Eye (tissue), 1 donor: ENCODE measurements at regions not wholly inside any gene's neighbourhood (a gene's known extent, or its start where the extent isn't known, plus 50 kb on each side); places are given as distances from the start of the nearest gene placed in this dataset.

Experiments
- DNase-seq: peaks from one replicate; pipeline ENCODE4 v3.0.0-alpha.2; 2015

DNA sequence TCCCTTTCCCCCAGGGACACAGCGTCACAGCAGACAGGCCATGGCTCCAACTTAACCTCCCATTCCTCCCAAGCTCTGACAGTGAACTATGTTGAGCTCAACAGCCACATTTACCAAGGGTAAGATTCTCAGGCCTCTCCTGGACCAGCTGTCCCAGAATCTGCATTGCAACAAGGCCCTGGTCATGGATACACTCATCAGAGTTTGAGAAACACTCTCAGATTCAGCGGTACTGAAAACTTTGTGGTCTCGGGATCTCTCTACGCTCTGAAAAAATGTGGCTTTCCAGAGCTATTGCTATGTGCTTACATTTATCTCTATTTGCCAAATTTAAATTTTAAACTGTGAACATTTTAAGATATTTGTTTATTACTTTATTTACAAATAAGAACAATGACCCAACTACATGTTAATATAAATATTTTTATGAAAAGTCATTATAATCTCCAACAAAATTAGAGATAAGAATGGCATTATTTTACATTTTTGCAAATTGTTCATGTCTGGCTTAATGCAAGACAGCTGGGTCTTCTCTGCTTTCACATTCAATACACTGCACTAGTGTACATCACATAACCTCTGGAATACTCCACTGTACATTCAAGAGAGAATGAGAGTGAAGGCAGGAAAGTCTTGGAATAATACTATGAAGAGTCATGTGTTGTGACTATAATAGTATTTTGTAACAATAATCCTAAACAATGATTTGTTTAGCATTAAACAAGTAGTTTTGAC lies 190.9 kb upstream of the PITRM1 start:
- DNase-seq: peak; percentile 36

DNA sequence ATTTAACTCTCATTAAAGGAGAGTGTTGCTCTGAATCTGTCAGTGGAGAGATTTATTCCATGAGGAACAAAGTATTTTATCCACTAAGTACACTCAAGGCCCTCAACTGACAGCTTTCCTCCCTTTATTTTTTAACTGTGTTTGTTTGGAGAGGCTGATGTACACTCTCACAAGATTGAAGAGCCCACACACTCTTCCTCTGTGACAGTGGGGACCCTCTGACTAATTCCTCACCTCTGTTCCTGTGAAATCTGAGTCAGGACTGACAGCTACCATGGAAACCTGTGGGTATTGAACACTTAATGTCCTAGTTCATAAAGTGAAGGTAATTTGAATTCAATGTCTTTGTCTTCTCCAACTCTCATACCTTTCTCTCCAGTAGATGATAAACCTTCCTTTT lies 189.8 kb upstream of the PITRM1 start:
- no peak for DNase-seq

DNA sequence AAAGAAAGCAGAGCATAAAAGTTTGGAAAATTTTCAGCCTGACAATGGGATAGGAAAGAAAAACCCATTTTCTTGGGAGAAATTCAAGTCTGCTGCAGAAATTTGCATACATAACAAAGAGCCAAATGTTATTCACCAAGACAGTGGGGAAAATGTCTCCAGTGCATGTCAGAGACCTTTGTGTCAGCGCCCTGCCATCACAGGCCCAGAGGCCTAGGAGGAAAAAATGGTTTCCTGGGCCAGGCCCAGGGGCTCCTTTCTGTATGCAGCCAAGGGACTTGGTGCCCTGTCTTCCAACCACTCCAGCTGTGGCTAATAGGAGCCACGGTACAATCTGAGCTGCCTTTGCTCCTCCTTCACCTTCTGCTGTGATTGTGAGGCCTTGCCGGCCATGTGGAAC lies 189.1 kb upstream of the PITRM1 start:
- DNase-seq: no peak

DNA sequence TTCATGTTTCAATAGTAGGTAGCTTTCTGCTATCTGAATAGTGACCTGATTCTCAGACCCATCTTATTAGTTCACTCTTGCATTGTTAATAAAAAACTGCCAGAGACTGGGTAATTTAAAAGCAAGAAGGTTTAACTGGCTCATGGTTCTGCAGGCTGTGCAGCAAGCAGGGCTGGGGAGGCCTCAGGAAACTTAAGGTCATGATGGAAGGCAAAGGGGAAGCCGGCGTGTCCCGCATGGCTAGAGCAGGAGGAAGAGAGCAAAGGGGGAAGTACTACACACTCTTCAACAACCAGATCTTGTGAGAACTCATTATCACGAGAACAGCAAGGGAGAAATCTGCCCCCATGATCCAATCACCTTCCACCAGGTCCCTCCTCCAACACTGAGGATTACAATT lies 185.2 kb upstream of the PITRM1 start:
- DNase-seq: no peak

DNA sequence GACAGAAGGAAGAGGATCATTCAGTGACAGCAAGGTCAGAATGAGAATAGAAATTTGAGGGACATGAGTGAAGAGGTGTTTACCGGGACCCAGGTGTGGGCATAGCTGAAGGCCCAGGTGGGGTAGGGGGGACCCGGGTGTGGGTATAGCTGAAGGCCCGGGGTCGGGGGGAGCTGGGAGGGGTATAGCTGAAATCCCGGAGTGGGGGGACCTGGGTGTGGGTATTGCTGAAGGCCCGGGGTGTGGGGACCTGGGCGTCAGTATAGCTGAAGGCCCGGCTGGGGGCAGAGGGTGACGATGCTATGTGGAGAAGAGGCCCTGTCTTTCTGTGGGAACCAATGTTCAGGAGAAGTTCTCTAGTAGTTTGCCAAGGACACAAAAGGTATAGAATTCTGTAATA lies 183.0 kb upstream of the PITRM1 start:
- no peak for DNase-seq

DNA sequence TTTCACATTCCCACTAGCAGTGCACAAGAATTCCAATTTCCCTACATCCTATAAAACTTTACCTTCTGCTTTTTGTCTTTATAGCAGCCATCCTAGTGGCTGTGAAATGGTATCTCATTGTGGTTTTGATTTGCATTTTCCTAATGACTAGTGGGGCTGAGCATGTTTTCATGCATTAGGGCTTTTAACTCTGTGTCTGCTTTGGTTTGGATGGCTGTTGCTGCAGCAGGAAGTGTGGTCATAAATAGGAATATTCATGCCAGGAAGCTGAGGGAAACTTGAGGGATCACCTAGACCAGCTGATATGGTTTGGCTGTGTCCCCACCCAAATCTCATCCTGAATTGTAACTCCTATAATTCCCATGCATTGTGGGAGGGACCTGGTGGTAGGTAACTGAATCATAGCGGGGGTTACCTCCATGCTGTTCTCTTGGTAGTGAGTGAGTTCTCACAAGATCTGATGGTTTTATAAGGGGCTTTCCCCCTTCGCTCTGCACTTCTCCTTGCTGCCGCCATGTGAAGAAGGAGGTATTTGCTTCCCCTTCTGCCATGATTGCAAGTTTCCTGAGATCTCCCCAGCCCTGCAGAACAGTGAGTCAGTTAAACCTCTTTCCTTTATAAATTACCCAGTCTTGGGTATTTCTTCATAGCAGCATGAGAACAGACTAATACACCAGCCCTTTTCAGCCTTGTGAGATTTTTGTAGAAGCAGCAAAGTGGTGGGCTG lies 181.8 kb upstream of the PITRM1 start:
- no peak for DNase-seq

DNA sequence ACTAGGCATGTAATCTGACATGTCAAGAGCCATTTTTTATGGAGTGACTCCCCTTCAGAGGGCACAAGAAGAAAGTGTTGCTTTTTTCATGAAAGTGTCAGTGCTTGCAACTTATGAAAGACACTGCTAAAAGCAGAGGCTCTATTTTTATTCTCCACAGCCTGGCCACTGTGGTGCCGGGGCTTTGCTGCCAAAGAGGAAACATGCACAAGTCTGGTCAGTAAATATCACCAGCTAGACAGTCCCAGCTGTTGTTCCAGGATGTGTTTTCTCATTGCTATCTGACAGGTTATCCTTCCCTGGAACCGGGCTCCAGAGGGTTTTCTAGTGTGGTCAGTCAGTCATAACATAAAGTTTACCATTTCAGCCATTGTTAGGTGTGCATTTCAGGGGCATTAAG lies 180.7 kb upstream of the PITRM1 start:
- no peak for DNase-seq

DNA sequence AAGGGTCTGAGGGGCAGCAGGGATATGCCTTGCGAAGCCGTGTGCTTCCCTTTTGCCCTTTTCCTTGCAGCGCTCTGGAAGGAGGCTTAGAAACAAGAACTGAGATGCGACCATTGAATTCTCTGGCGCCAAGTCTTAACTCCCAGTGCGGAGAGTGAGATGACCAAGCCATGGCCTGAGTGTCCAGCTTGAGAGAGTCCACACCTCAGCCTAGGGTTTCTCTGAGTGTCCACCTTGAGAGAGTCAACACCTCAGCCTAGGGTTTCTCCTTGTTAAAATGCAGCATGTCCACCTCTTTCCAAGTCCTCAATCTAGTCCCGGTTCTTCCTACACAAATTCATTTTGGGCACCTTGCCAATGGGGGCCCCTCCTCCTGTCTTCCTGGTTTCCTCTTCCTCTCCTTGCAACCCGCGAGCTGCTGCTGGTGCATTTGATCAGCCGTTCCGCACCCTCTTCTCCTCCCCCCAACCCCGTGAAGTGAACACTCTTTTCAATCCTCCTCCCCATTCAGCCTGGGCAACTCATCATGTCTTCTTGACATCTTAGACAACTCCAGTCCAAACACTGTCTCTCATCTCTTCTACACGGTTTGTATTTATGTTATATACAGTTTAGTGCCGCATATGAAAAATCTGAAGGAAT lies 178.2 kb upstream of the PITRM1 start:
- DNase-seq: no peak

DNA sequence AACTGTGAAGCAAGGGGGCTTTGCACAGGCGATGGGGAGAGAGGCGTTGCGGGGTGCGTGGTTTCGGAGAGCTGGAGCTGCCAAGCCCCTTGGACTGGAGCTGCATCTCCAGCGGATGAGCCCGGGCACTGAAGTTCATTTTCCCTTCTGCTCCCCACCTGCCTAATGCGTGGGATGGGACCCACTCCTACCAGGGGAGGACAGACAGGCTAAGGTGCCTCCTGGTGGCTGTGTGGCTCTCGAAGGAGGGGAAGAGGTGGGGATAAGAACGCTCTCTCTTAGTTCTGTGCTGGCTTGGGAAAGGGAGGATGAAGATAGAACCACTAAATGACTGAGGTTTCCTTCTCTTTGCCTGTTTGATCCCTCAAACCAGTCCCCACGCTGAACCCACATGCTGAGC lies 177.6 kb upstream of the PITRM1 start:
- DNase-seq: no peak

DNA sequence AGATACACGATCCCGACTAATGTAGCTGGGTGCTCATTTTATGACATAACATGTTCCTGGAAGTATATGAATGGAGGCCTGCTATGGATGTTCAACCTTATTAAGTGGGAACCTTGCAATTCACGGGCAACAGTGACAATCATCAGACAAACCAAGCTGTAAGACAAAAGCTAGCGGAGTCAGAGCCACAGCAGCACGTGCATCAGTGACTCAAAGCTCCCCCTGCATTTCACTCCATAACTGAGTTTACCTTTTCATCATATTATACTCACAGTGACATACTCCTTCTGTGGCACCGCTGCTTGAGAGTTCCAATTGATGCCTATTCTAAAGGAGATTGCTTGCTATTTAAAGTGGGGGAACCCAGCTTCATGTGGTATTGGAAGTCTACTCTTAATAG lies 176.0 kb upstream of the PITRM1 start:
- no peak for DNase-seq

DNA sequence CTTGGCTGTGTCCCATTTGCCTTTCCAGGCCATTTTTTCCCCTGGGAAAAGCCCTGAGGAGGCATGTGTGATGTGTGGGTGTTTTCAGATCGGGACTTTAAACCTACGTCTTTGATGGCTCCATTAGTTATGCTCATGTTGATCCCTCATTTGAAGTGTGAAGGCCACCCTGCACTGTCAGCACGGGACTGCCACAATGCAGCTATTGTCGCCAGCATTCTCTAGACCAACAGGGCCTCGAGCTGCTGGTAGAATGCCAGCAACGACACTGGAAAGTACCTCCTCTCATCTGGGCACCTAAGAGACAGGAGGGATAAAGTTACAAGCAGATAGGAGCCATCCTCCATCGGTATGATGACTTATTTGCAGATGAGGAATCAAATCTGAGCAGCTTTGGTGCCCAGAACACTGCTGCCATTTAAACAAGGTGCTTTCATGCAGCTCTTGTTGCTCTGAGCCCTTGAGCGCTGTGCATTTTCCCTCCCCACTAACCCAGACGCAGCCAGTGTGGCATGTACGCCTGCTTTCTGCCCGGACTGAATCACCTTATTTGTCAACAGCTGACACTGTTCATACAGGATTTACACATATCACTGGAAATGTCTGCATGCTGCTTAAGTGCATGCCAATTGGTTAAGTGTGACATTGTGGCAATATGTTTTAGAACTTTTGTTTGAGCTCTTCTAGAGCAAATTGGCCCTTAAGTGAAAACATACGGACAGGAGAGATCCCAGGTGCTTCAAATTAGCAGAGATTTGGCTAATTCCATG lies 175.0 kb upstream of the PITRM1 start:
- DNase-seq: no peak

DNA sequence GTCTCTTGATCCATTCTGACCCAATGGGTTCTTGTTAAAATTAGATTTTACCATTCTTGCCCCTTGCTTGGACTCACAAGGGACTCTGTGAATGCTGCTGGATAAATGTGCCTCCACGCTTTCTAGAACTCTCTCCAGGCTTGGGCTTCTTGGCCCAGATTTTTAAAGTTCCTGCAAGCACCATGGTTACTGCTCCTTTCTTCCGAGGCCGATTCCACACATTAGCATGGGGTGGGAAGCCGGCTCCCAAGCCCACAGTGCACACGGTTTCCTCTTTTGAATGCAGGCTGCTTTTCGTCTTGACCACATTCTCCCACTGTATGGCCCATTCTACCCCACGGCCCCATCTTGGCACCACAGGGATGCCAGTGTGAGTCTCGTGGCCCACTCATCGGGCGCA lies 174.3 kb upstream of the PITRM1 start:
- DNase-seq: no peak

DNA sequence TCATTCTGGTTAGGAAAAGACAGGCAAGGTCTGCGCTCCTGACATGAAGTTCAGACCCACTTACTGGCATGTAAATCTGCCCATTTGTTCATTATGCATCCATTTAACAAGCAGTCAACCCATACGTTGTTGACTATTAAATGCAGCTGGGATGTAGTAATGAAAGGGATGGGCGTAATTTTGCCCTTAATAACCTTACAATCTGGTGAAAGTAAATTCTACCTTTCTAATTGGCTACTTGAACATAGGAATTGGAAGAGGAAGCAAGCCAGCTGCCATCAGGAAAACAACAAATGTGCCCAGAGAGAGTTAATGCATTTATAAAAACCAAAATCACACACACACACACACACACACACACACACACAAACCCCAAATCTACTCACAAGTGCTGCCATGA lies 170.2 kb upstream of the PITRM1 start:
- DNase-seq: no peak

DNA sequence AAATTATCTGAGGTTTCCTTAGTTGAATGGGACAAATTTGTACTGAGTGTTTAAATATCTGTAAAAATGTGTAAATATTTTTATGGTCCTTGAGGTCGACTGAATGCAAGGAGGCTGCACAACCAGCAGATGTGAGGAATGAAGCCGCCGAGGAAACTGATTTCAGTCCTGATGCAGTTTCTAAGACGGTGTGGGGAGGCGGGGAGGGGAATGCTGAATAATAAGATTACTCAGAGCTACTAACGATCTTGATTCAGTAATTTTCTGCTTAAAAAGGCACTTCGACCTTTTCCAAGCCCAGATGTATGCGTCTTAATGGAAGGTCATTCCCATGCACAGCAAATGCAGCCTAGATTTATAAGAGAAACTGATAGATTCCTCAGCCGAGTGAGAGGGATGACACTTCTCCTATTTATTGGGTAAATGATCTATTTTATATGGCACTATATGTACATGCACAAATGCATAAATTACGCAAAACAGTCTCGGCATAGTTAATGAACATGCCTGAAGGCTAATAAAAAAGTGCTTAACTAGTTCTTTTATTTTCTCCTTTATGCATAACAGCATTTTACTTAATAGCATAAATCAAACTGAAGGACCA lies 167.6 kb upstream of the PITRM1 start:
- DNase-seq: no peak

DNA sequence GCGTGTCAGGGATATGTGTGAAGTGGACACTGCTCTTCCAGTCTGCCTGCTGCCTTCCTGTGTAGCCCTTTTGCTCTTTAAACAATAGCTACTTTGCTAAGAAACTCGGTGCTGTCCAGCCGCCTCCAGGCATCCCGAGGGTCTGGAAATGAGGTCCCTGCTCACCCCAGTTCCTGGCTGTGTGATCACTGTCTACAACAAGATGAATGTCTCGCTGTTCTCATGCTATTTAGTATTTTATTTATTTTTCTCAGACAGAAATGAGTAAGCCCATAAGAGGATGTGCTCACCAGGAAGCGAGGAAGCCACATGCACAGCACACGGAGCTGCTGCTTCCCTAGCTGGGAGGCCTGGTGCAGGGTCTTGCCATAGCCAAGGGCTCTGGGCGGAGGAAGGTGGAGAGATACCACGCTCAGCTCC lies 167.0 kb upstream of the PITRM1 start:
- DNase-seq: no peak

DNA sequence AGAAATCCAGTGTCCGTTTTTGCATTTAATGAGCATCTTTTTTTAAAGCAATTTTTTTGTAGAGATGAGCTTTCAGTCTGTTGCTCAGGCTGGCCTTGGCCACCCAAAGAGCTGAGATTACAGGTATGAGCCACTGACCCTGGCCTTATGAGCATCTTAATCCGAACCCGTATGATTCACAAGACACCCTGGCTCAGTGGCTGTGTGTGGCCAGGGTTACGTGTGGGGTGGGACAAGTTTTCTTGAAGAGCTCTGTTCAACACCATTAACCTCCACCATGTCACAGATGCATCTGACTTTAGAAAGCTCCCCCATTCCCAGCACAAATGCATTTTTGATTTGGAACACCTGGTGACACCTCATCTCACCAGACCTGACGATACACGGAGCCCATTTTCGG lies 166.5 kb upstream of the PITRM1 start:
- DNase-seq: no peak

DNA sequence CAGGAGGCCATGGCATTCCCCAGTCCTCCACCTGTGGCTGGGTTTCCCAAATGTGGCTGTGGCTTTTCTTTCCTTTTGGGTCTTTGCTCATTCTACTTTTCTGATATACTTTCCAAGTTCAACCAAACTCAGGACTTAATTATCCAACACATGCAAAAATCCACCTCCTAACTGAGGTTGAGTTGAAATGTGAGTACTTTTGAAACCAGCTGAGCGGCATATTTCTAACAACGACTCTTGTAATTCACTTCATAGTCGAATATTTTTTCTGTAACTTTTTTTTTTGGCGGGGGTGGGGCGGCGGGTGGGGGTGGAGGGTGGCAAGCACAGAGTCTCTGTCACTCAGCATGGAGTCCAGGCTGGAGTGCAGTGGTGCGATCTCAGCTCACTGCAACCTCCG lies 165.2 kb upstream of the PITRM1 start:
- no peak for DNase-seq

DNA sequence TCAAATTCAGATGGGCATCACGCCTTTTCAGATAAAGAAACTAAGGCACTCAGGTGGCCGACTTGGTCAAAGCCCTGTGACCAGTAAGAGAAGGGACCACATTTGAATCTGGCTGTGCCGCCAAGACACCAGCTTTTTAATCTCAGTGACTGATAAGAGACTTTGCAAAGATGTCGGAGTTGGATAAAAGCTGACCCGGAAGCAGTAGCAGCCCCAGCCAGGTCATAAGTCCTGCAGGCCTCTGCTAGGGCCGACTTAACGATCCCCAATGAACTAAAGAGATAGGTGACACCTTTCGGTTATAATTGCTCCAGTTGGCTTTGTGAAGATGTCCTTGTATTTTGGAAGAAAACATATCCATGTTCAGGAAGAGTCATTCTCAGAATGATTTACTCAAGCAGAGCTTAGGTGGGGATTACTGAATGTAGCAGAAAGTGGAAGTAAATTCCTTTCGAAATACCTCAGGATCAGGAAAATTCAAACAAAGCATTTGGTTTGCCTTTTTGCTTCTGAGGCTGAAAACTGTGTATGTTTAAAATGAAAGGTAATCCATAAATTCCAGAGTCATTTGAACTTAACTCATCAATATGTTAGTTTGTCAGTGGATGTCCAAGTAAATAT lies 164.2 kb upstream of the PITRM1 start:
- DNase-seq: no peak

DNA sequence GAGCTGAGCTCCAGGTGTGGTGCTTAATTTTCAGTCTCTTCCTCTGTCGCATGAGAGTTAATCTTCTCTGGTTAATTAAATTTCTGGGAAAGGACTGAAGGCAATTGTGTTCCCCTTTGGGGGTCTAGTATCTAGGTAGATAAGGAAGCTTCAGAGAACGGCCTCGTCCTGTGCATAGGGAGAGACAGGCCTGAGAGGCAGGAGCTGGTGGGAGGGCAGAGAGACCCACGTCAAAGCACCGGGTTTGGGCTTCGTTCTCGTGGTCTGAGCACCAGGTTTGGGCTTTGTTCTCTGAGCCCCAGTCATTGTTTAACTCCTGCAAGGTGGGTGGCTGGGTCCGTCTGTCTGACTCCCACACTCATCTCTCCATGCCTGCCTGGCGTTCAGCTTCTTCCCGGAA lies 160.8 kb upstream of the PITRM1 start:
- no peak for DNase-seq

DNA sequence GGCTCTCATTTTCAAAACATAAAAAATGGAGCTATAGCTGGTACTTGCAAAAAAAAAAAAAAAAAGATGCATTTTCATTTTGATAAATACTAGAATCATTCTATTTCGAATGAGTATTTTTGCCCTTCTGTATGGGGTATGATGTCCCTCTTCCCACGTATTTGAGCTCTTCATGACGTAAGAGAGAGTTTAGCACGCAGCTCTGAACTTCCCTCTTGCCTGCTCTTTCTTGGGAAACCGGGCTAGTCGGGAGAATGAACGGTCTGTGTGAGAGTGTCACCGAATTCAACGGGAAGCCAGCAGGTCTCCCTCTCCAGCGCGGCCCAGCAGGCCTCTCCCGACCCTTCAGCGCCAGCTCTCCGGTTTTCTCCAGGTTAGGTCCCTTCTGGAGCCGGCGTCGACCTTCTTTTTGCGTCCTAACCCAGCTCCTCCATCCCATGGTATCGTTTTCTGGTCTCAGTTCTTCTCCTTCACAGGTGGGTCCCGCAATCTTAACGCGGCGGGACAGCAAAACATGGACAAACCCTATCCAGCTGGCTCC lies 159.2 kb upstream of the PITRM1 start:
- no peak for DNase-seq

DNA sequence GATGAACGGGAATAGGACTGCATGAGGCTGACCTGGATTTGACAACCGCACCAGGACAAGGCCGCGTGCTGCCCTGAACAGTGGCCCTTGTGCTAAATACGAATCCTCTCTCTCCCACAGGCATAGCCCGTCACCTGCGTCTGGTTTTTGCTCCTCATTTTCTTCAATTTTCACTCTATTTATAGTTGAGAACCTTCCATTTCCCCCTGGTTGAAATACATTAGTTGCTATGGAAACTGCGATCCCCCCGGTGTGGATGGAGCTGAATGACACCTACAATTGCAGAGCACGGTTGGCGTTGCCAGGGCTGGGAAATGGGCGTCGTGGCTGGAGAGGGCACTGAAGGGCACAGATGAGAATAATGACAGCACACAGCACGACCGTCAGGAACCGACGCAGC lies 158.6 kb upstream of the PITRM1 start:
- DNase-seq: no peak

DNA sequence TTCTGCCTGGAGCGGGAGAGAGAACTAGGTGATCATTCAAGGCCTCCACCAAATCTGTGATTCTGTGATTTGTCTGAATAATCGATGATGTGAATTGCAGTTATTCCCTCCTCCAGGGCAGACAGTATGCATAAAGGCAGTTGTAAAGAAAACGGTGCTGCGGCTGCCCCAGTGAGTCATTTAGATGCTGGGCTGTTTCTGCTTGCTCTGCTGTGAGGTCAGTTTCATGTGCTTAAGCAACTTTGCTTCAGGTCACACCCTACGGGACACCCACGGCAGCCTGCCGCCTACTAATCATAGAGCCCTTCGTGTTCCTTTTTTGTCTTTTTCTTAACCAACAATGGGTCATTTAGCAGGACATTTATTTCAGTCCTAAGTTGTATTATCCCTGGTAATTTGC lies 158.1 kb upstream of the PITRM1 start:
- no peak for DNase-seq
